ENCODE measurements at regions not wholly inside any gene's neighbourhood (a gene's known extent, or its start where the extent isn't known, plus 50 kb on each side); places are given as distances from the start of the nearest gene placed in this dataset.
A peak's percentile ranks its signal among the peaks of the same experiment; 100 is the strongest.

- Histone ChIP-seq H3K4me2 (no peak overlapping the region), H3K9me2 (ENCODE audit: insufficient read depth) (0 out of 2 replicates have a peak, but pooled peaks cover 3% of the 10 kb centered on the region), H3K27me3 (ENCODE audit: insufficient read depth) (peaks cover 9% of the 10 kb centered on the region), H3K79me2 (replicated peaks; ENCODE audit: insufficient read depth) (no peaks in the 10 kb centered on the region), H3K4me1 (ENCODE audit: insufficient read depth) (peaks cover 15% of the 10 kb centered on the region), H2AFZ (0 out of 2 replicates have a peak overlapping the region, but pooled peaks have one; percentile 52), H3K36me3 (ENCODE audit: insufficient read depth) (no peaks in the 10 kb centered on the region), H3F3A (replicated peaks; ENCODE audit: low read depth) (no peaks in the 10 kb centered on the region), H3K4me3 (no peak overlapping the region), H4K20me1 (replicated peaks; ENCODE audit: insufficient read depth) (no peaks in the 10 kb centered on the region), H3K27ac (ENCODE audit: low read depth) (no peak overlapping the region)
- Mint-ChIP-seq H3K36me3 (ENCODE audit: low read depth) (no peaks in the 10 kb centered on the region), H3K4me3 (no peak overlapping the region), H3K27me3 (ENCODE audit: insufficient read depth, low read depth, poor library complexity) (peaks cover 7% of the 10 kb centered on the region), H3K9me3 (no peaks in the 10 kb centered on the region), H3K27ac (no peak overlapping the region), H3K4me1 (peaks cover 20% of the 10 kb centered on the region)
- DNase-seq (ENCODE audit: low spot score) (no peak), ATAC-seq (peak; percentile 52)
- TF ChIP-seq ZNF331 (CRISPR knock-in tag; IDR thresholded peaks at IDR 0.05; ENCODE audit: low read depth) (no peak), NANOG (IDR thresholded peaks at IDR 0.05; ENCODE audit: borderline replicate concordance) (no peak), ZNF114 (CRISPR knock-in tag; IDR thresholded peaks at IDR 0.05) (no peak), CREB1 (CRISPR knock-in tag; IDR thresholded peaks at IDR 0.05; ENCODE audit: low read depth) (no peak), STAT1 (IDR thresholded peaks at IDR 0.05; ENCODE audit: unreplicated experiment) (no peak), REST (IDR thresholded peaks at IDR 0.05; ENCODE audit: unreplicated experiment) (no peak), POLR2AphosphoS5 (IDR thresholded peaks at IDR 0.05; ENCODE audit: low read depth) (no peak)
- TF ChIP-seq, protein P1, sequence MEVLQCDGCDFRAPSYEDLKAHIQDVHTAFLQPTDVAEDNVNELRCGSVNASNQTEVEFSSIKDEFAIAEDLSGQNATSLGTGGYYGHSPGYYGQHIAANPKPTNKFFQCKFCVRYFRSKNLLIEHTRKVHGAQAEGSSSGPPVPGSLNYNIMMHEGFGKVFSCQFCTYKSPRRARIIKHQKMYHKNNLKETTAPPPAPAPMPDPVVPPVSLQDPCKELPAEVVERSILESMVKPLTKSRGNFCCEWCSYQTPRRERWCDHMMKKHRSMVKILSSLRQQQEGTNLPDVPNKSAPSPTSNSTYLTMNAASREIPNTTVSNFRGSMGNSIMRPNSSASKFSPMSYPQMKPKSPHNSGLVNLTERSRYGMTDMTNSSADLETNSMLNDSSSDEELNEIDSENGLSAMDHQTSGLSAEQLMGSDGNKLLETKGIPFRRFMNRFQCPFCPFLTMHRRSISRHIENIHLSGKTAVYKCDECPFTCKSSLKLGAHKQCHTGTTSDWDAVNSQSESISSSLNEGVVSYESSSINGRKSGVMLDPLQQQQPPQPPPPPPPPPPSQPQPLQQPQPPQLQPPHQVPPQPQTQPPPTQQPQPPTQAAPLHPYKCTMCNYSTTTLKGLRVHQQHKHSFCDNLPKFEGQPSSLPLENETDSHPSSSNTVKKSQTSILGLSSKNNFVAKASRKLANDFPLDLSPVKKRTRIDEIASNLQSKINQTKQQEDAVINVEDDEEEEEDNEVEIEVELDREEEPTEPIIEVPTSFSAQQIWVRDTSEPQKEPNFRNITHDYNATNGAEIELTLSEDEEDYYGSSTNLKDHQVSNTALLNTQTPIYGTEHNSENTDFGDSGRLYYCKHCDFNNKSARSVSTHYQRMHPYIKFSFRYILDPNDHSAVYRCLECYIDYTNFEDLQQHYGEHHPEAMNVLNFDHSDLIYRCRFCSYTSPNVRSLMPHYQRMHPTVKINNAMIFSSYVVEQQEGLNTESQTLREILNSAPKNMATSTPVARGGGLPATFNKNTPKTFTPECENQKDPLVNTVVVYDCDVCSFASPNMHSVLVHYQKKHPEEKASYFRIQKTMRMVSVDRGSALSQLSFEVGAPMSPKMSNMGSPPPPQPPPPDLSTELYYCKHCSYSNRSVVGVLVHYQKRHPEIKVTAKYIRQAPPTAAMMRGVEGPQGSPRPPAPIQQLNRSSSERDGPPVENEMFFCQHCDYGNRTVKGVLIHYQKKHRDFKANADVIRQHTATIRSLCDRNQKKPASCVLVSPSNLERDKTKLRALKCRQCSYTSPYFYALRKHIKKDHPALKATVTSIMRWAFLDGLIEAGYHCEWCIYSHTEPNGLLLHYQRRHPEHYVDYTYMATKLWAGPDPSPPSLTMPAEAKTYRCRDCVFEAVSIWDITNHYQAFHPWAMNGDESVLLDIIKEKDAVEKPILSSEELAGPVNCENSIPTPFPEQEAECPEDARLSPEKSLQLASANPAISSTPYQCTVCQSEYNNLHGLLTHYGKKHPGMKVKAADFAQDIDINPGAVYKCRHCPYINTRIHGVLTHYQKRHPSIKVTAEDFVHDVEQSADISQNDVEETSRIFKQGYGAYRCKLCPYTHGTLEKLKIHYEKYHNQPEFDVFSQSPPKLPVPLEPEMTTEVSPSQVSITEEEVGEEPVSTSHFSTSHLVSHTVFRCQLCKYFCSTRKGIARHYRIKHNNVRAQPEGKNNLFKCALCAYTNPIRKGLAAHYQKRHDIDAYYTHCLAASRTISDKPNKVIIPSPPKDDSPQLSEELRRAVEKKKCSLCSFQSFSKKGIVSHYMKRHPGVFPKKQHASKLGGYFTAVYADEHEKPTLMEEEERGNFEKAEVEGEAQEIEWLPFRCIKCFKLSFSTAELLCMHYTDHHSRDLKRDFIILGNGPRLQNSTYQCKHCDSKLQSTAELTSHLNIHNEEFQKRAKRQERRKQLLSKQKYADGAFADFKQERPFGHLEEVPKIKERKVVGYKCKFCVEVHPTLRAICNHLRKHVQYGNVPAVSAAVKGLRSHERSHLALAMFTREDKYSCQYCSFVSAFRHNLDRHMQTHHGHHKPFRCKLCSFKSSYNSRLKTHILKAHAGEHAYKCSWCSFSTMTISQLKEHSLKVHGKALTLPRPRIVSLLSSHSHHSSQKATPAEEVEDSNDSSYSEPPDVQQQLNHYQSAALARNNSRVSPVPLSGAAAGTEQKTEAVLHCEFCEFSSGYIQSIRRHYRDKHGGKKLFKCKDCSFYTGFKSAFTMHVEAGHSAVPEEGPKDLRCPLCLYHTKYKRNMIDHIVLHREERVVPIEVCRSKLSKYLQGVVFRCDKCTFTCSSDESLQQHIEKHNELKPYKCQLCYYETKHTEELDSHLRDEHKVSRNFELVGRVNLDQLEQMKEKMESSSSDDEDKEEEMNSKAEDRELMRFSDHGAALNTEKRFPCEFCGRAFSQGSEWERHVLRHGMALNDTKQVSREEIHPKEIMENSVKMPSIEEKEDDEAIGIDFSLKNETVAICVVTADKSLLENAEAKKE (CRISPR knock-in tag; IDR thresholded peaks at IDR 0.05): no peak
These were observed 152.5 kb upstream of the ECI2 start for GRCh38 chr6:4287811-4288244.

All from GM23338 (cell line).